ENCODE measurements at regions not wholly inside any gene's neighbourhood (a gene's known extent, or its start where the extent isn't known, plus 50 kb on each side); places are given as distances from the start of the nearest gene placed in this dataset.

GRCh38 chr7:21140622-21141021 is 287.3 kb upstream of the SP4 start:
- ChIA-PET POLR2A (no interaction called here), CTCF (no interaction called here)
- Mint-ChIP-seq H3K4me1 (peaks cover 4% of the 10 kb centered on the region; the same call in 1 of the 2 replicates), H3K36me3 (no peaks in the 10 kb centered on the region), H3K4me3 (no peak overlapping the region), H3K27ac (no peak overlapping the region), H3K9me3 (peaks cover 8% of the 10 kb centered on the region; the same call in 1 of the 2 replicates), H3K27me3 (ENCODE audit: low read depth) (no peaks in the 10 kb centered on the region; the same call in 1 of the 2 replicates)
- DNase-seq (ENCODE audit: low spot score) (no peak), ATAC-seq (no peak)
- no peak for TF ChIP-seq RELA (CRISPR knock-in tag; IDR thresholded peaks at IDR 0.05; ENCODE audit: borderline replicate concordance)
- TF ChIP-seq E2F1 (CRISPR knock-in tag; IDR thresholded peaks at IDR 0.05), result no peak

- CTCF ChIA-PET, result no interaction called here
- peaks cover 12% of the 10 kb centered on the region for H3K4me1 Mint-ChIP-seq
- H3K27me3 Mint-ChIP-seq (ENCODE audit: low read depth), result no peaks in the 10 kb centered on the region; the same call in 1 of the 2 replicates
- H3K9me3 Mint-ChIP-seq, result peaks cover 3% of the 10 kb centered on the region; the same call in 1 of the 2 replicates
- TF ChIP-seq ZNF423 (CRISPR knock-in tag; IDR thresholded peaks at IDR 0.05) (no peak), ATF6 (CRISPR knock-in tag; IDR thresholded peaks at IDR 0.05) (no peak), NR2C2 (CRISPR knock-in tag; IDR thresholded peaks at IDR 0.05) (no peak), PREB (CRISPR knock-in tag; IDR thresholded peaks at IDR 0.05; ENCODE audit: borderline replicate concordance) (no peak), ZNF396 (CRISPR knock-in tag; IDR thresholded peaks at IDR 0.05; ENCODE audit: borderline replicate concordance) (no peak)
- DNase-seq (ENCODE audit: low spot score), result no peak
- no peaks in the 10 kb centered on the region for H3K36me3 Mint-ChIP-seq
- POLR2A ChIA-PET, result no interaction called here
- H3K4me3 Mint-ChIP-seq, result no peak overlapping the region
- H3K27ac Mint-ChIP-seq, result no peak overlapping the region
- no peak for ATAC-seq
These were observed 286.4 kb upstream of the SP4 start for GRCh38 chr7:21141476-21141875.

GRCh38 chr7:21142081-21142480 is 285.8 kb upstream of the SP4 start:
- CTCF ChIA-PET, result no interaction called here

More at GRCh38 chr7:21142081-21142480, 285.8 kb upstream of the SP4 start:
- Mint-ChIP-seq H3K4me1 (peaks cover 18% of the 10 kb centered on the region), H3K4me3 (no peak overlapping the region), H3K9me3 (peaks cover 3% of the 10 kb centered on the region; the same call in 1 of the 2 replicates), H3K27me3 (ENCODE audit: low read depth) (no peaks in the 10 kb centered on the region; the same call in 1 of the 2 replicates), H3K27ac (no peak overlapping the region), H3K36me3 (no peaks in the 10 kb centered on the region)
- TF ChIP-seq NFE2L1 (CRISPR knock-in tag; IDR thresholded peaks at IDR 0.05), result no peak
- no peak for TF ChIP-seq CREM (CRISPR knock-in tag; IDR thresholded peaks at IDR 0.05)
- no peak for TF ChIP-seq HMGXB4 (CRISPR knock-in tag; IDR thresholded peaks at IDR 0.05)
- no peak for TF ChIP-seq ZNF263 (CRISPR knock-in tag; IDR thresholded peaks at IDR 0.05; ENCODE audit: low read depth)
- no peak for ATAC-seq
- POLR2A ChIA-PET, result no interaction called here
- DNase-seq (ENCODE audit: low spot score), result no peak
